RWPE1 (cell line): ENCODE measurements at regions not wholly inside any gene's neighbourhood (a gene's known extent, or its start where the extent isn't known, plus 50 kb on each side); places are given as distances from the start of the nearest gene placed in this dataset.
"Not testable (repeated sequence)": the region's sequence is repeated elsewhere in the genome, so short reads cannot be mapped to it uniquely, and the experiment has no call there.

Experiments
- CTCF ChIA-PET: fragments of 350-600 bp; sonication (Branson Sonifier 250); formaldehyde crosslinking; extraction: SDS; loops from one replicate; lab custom pipeline; 2021; lab: Yijun Ruan, JAX
- POLR2A ChIA-PET: fragments of 400-600 bp; formaldehyde crosslinking; extraction: SDS; loops from one replicate; lab custom pipeline; 2020; ENCODE audit warnings: antibody characterized with exemption; ENCODE audit not compliant: low non-redundant PET; lab: Yijun Ruan, JAX
- DNase-seq: peaks from one replicate; pipeline ENCODE4 v3.0.0; 2012; ENCODE audit warnings: low spot score
- H3K27ac ChIP-seq: fragments of 450-650 bp; 2 replicates; pipeline ENCODE4 v1.5.1; 2017
- CTCF ChIP-seq: fragments of 450-650 bp; conservative IDR thresholded peaks from 2 replicates; pipeline ENCODE4 v1.5.1; 2017; ENCODE audit warnings: low read depth, mild to moderate bottlenecking

GRCh38 chr3:106842151-106842550 lies 535.1 kb upstream of the CCDC54 start:
- CTCF ChIA-PET, result no interaction called here
- TF ChIP-seq CTCF, result no peak
- no peak overlapping the region for H3K27ac ChIP-seq
- no peak for DNase-seq
- POLR2A ChIA-PET, result no interaction called here

GRCh38 chr3:106844638-106845037 lies 532.6 kb upstream of the CCDC54 start:
- TF ChIP-seq CTCF, result no peak
- no peak overlapping the region for H3K27ac ChIP-seq
- CTCF ChIA-PET, result interaction anchor here (0.6 kb wide), 1 partner anchor 257 kb away, joined by 3 read pairs; no protein-coding TSS in a partner anchor
- DNase-seq, result no peak
- POLR2A ChIA-PET, result no interaction called here

DNA sequence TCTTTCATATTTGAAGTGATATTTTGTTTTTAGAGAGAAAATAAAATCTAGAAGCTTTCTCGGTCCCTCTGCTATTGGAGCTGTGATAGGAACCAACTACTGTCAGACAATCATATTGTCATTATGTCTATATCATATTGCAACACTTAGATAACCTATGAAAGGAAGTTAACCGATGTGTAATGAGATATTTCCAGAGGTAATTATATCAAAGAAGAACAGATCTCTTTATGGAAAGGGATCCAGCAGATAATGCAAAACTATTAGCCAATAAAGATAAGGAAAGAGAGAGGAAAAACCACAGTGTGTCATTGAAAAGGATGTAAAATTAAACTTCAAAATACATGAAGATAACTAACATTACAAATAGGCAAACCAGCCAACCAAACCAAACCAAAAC lies 529.1 kb upstream of the CCDC54 start:
- no peak for TF ChIP-seq CTCF
- H3K27ac ChIP-seq, result no peak overlapping the region
- no peak for DNase-seq
- CTCF ChIA-PET, result no interaction called here
- POLR2A ChIA-PET, result no interaction called here

DNA sequence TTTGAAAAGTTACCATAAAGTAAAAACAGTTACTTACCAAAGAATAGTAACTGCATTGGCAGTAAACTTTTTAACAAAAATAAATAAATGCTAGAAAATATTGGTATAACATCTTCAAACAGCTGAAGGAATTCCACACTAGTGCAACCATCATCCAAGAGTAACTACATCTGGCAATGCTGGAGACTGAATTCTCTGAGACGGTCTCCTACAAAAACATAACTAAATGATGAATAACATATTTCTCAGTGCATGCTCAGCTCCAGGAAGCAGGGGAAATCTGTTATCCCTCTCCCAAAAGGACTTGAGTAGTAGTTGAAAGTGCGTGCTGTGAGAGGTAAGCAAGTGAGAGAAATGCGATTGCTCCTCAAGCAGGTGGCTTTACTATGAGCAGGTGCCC lies 526.8 kb upstream of the CCDC54 start:
- CTCF ChIA-PET, result no interaction called here
- POLR2A ChIA-PET, result no interaction called here
- no peak overlapping the region for H3K27ac ChIP-seq
- no peak for DNase-seq
- TF ChIP-seq CTCF, result no peak

GRCh38 chr3:106858321-106858720 lies 518.9 kb upstream of the CCDC54 start:
- H3K27ac ChIP-seq, DNase-seq, CTCF ChIA-PET, POLR2A ChIA-PET: not testable (repeated sequence)

DNA sequence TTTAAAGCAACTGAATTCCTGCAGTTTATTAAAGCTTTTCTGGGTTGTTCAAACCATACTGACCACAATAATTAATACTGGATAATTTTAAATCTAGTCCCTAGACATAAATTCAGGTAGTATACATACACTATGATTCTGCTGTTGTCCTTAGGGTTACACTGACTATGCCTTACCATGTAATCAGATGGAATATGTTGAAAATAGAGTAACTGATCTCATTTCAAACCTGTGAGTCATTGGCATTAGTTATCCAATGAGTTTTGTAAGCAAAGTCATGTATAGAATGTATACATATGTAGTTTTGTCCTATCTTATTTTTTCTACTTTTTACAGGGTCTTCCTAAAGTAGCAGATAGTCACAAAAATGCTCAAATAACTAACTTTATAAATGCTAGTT lies 517.1 kb upstream of the CCDC54 start:
- TF ChIP-seq CTCF, result no peak
- CTCF ChIA-PET, result no interaction called here
- peak; percentile 3 for DNase-seq
- POLR2A ChIA-PET, result no interaction called here
- no peak overlapping the region for H3K27ac ChIP-seq

DNA sequence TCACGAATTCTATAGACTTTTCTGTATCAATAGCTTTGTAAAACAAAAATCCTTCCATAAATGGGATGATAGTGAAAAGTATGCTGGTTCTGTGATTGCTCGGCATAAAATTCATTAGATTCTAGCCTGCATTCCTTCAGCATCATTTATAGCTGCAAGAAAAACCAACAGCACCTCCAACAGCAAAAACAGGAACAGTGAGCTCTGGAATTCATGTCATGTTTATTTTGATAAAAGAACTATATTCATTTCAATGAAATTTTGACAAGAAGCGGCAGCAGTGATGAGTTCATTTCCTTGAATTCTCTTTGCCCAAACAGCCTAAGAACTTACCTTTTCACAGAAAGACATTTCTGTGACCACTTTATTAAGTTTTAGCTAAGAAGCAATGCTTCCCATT lies 515.2 kb upstream of the CCDC54 start:
- H3K27ac ChIP-seq, result no peak overlapping the region
- POLR2A ChIA-PET, result no interaction called here
- CTCF ChIA-PET, result interaction anchor here (0.6 kb wide), 1 partner anchor 254 kb away, joined by 3 read pairs; no protein-coding TSS in a partner anchor
- DNase-seq, result no peak
- no peak for TF ChIP-seq CTCF
